Activated CD8-positive, alpha-beta T cell treated with anti-CD3 and anti-CD28 coated beads for 36 hours (primary cell): ENCODE measurements at regions not wholly inside any gene's neighbourhood (a gene's known extent, or its start where the extent isn't known, plus 50 kb on each side); places are given as distances from the start of the nearest gene placed in this dataset.
A peak's percentile ranks its signal among the peaks of the same experiment; 100 is the strongest.

Experiments
- ATAC-seq: fragments of 200-7000 bp; cut with Tn5 transposase; one replicate; pipeline ENCODE4 v1.10.0; 2021; ENCODE audit warnings: mild to moderate bottlenecking, moderate library complexity
- CTCF ChIA-PET: fragments of 350-600 bp; sonication (Branson Sonifier 250); formaldehyde crosslinking; loops from one replicate; lab custom pipeline; 2021; ENCODE audit warnings: antibody characterized with exemption; lab: Charles Lee
- POLR2A ChIA-PET: fragments of 350-600 bp; sonication (Branson Sonifier 250); formaldehyde crosslinking; loops from one replicate; lab custom pipeline; 2021; ENCODE audit warnings: antibody characterized with exemption; lab: Charles Lee
- DNase-seq: peaks from one replicate; pipeline ENCODE4 v3.0.0-alpha.2; 2020
- H3K27ac Mint-ChIP-seq: one replicate; pipeline ENCODE4 v1.8.0; 2021; ENCODE audit warnings: mild to moderate bottlenecking, mixed read lengths
- H3K27me3 Mint-ChIP-seq: one replicate; pipeline ENCODE4 v1.8.0; 2021; ENCODE audit warnings: mixed read lengths
- H3K36me3 Mint-ChIP-seq: one replicate; pipeline ENCODE4 v1.8.0; 2021; ENCODE audit warnings: low read depth, mixed read lengths
- H3K4me1 Mint-ChIP-seq: one replicate; pipeline ENCODE4 v1.8.0; 2021; ENCODE audit warnings: low read depth, mixed read lengths
- H3K4me3 Mint-ChIP-seq: one replicate; pipeline ENCODE4 v1.8.0; 2021; ENCODE audit warnings: mild to moderate bottlenecking, moderate library complexity, mixed read lengths
- H3K9me3 Mint-ChIP-seq: one replicate; pipeline ENCODE4 v1.8.0; 2021; ENCODE audit warnings: mixed read lengths
- intact Hi-C: fragments of 100-400 bp; cut with micrococcal nuclease; formaldehyde crosslinking; loops from one replicate; pipeline ENCODE4 v1.10.0; 2022
- TF ChIP-seq, protein P1 (sequence below): fragments of 200-600 bp; IDR thresholded peaks from one replicate; pipeline ENCODE4 v1.8.0; 2022; ENCODE audit warnings: antibody characterized with exemption, mild to moderate bottlenecking

DNA sequence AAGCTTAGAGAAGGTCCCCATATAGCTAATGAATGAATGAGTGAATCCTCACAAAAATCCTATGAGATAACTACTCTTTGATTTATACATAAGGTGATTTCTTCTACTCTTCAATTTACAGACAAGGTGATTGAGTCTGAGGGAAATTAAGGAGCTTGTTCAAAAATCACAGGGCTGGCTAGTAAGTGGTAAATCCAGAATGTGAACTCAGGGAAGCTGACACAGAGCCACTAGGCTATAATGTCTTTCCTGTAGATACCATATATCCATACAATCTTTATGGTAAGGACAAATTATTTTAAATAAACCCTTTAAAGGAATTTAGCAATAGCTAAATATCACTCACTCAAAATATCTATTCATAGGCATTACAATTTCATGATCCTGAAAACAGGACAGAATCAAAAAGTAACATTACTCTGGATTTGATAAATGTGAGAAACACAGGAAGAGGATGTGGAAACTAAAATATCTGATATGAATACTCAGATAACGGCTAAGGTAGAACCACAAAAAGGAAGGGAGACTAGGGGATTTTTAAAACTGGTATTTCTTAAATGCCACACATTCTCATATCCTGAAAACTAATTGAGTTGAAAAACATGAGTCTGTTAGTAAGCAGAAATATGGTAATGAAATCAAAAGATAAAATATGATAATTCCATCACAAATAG is 108.2 kb downstream of the NBPF12 start:
- TF ChIP-seq, protein P1, sequence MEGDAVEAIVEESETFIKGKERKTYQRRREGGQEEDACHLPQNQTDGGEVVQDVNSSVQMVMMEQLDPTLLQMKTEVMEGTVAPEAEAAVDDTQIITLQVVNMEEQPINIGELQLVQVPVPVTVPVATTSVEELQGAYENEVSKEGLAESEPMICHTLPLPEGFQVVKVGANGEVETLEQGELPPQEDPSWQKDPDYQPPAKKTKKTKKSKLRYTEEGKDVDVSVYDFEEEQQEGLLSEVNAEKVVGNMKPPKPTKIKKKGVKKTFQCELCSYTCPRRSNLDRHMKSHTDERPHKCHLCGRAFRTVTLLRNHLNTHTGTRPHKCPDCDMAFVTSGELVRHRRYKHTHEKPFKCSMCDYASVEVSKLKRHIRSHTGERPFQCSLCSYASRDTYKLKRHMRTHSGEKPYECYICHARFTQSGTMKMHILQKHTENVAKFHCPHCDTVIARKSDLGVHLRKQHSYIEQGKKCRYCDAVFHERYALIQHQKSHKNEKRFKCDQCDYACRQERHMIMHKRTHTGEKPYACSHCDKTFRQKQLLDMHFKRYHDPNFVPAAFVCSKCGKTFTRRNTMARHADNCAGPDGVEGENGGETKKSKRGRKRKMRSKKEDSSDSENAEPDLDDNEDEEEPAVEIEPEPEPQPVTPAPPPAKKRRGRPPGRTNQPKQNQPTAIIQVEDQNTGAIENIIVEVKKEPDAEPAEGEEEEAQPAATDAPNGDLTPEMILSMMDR: no peak
- DNase-seq: no peak
- peaks cover 47% of the 10 kb centered on the region for H3K4me1 Mint-ChIP-seq
- peaks cover 8% of the 10 kb centered on the region for H3K36me3 Mint-ChIP-seq
- no peaks in the 10 kb centered on the region for H3K27me3 Mint-ChIP-seq
- peak; percentile 75 for ATAC-seq
- POLR2A ChIA-PET: interaction anchor here (0.6 to 6.9 kb wide), 2 partner anchors 38 to 659 kb away, joined by 3 to 55 read pairs; no protein-coding TSS in a partner anchor
- CTCF ChIA-PET: interaction anchor here (1.0 kb wide), 1 partner anchor 197 kb away, joined by 3 read pairs; no protein-coding TSS in a partner anchor
- intact Hi-C loops: no loop called here
- peak overlapping the region; percentile 96 for H3K27ac Mint-ChIP-seq
- H3K4me3 Mint-ChIP-seq: peak overlapping the region; percentile 52
- H3K9me3 Mint-ChIP-seq: peaks cover 6% of the 10 kb centered on the region
